NOMO-1 (cell line): ENCODE measurements at regions not wholly inside any gene's neighbourhood (a gene's known extent, or its start where the extent isn't known, plus 50 kb on each side); places are given as distances from the start of the nearest gene placed in this dataset.

Source experiments
- DNase-seq, 2 experiments: peaks; one replicate each; lab custom pipeline; 2025; ENCODE audit not compliant: unreplicated experiment in 2 of 2; lab: John Stamatoyannopoulos, UW

- DNase-seq: no peak
These were observed 68.3 kb upstream of the PRPS1 start for GRCh38 chrX:107560041-107560440.

- no peak for DNase-seq
These were observed 67.3 kb upstream of the PRPS1 start for GRCh38 chrX:107560980-107561379.

GRCh38 chrX:107561468-107562215 lies 66.7 kb upstream of the PRPS1 start:
- DNase-seq: no peak

GRCh38 chrX:107562482-107562881 lies 65.8 kb upstream of the PRPS1 start:
- no peak for DNase-seq

- DNase-seq: no peak
These were observed 64.5 kb upstream of the PRPS1 start for GRCh38 chrX:107563824-107564223.

- no peak for DNase-seq
These were observed 63.3 kb upstream of the PRPS1 start for GRCh38 chrX:107565015-107565414.

GRCh38 chrX:107565931-107566603 lies 62.2 kb upstream of the PRPS1 start:
- no peak for DNase-seq

GRCh38 chrX:107566604-107567262 lies 61.6 kb upstream of the PRPS1 start:
- DNase-seq: no peak

- no peak for DNase-seq
These were observed 60.9 kb upstream of the PRPS1 start for GRCh38 chrX:107567370-107567769.

- no peak for DNase-seq
These were observed 56.9 kb upstream of the PRPS1 start for GRCh38 chrX:107571296-107571998.

GRCh38 chrX:107573016-107573415 lies 55.3 kb upstream of the PRPS1 start:
- DNase-seq: no peak

- DNase-seq: no peak
These were observed 54.1 kb upstream of the PRPS1 start for GRCh38 chrX:107574054-107574683.

- DNase-seq: no peak
These were observed 53.6 kb upstream of the PRPS1 start for GRCh38 chrX:107574711-107575110.

- DNase-seq: no peak
These were observed 51.9 kb upstream of the PRPS1 start for GRCh38 chrX:107576392-107576791.

GRCh38 chrX:107576841-107577240 lies 51.5 kb upstream of the PRPS1 start:
- no peak for DNase-seq

- no peak for DNase-seq
These were observed 50.4 kb upstream of the PRPS1 start for GRCh38 chrX:107577933-107578332.
